ENCODE measurements at regions not wholly inside any gene's neighbourhood (a gene's known extent, or its start where the extent isn't known, plus 50 kb on each side); places are given as distances from the start of the nearest gene placed in this dataset.

GRCh38 chrX:131801066-131801465, 222.0 kb upstream of the STK26 start:
- TF ChIP-seq, protein P1, sequence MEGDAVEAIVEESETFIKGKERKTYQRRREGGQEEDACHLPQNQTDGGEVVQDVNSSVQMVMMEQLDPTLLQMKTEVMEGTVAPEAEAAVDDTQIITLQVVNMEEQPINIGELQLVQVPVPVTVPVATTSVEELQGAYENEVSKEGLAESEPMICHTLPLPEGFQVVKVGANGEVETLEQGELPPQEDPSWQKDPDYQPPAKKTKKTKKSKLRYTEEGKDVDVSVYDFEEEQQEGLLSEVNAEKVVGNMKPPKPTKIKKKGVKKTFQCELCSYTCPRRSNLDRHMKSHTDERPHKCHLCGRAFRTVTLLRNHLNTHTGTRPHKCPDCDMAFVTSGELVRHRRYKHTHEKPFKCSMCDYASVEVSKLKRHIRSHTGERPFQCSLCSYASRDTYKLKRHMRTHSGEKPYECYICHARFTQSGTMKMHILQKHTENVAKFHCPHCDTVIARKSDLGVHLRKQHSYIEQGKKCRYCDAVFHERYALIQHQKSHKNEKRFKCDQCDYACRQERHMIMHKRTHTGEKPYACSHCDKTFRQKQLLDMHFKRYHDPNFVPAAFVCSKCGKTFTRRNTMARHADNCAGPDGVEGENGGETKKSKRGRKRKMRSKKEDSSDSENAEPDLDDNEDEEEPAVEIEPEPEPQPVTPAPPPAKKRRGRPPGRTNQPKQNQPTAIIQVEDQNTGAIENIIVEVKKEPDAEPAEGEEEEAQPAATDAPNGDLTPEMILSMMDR (IDR thresholded peaks at IDR 0.05 in 2 of 3, conservative IDR thresholded peaks at IDR 0.05 in 1 of 3; ENCODE audit: borderline replicate concordance in 1 of 3, insufficient read depth in 1 of 3, low read depth in 2 of 3, low read length in 2 of 3), result no peak
- no peak for TF ChIP-seq ATF3 (IDR thresholded peaks at IDR 0.05)
